Body of pancreas (tissue), 4 donors: ENCODE measurements at regions not wholly inside any gene's neighbourhood (a gene's known extent, or its start where the extent isn't known, plus 50 kb on each side); places are given as distances from the start of the nearest gene placed in this dataset.

ENCODE experiments used
- ATAC-seq: fragments of 150-250 bp; one replicate; pipeline ENCODE4 v1.9.1; 2016
- DNase-seq, 4 donors: peaks; one replicate each; pipeline ENCODE4 v3.0.0-alpha.2; 2019
- H3K27ac ChIP-seq, 4 donors: fragments of 200-600 bp; sonication (generic); 1 replicate in 3 of 4; 2 replicates in 1 of 4; pipeline versions ENCODE4 v1.5.1 to v1.6.1; 2016 to 2019; ENCODE audit warnings: mild to moderate bottlenecking in 1 of 4, mixed read lengths in 1 of 4, moderate library complexity in 1 of 4
- H3K27me3 ChIP-seq, 2 donors: fragments of 200-600 bp; sonication (generic); one replicate each; pipeline ENCODE4 v1.6.0; 2016; ENCODE audit warnings: mild to moderate bottlenecking in 1 of 2
- H3K36me3 ChIP-seq, 2 donors: fragments of 200-600 bp; sonication (generic); replicated peaks in 1 of 2; 2 replicates each; pipeline ENCODE4 v1.5.1; 2016; ENCODE audit warnings: low read depth in 2 of 2; ENCODE audit not compliant: insufficient read depth in 1 of 2
- H3K4me1 ChIP-seq: fragments of 200-600 bp; sonication (generic); one replicate; pipeline ENCODE4 v1.6.0; 2016
- H3K4me3 ChIP-seq, 2 donors: fragments of 200-600 bp; sonication (generic); 1 replicate in 1 of 2; 2 replicates in 1 of 2; pipeline ENCODE4 v1.5.1; 2016 to 2019
- H3K9me3 ChIP-seq, 3 donors: fragments of 200-600 bp; sonication (generic); 1 replicate in 2 of 3; 2 replicates in 1 of 3; pipeline ENCODE4 v1.5.1; 2016
- CTCF ChIP-seq, 7 experiments: fragments of 450-650 bp in 4 of 7; fragments of 200-600 bp in 3 of 7; sonication (generic) in 3 of 7; IDR thresholded peaks; one replicate each; pipeline ENCODE4 v1.5.1; 2016 to 2019; ENCODE audit warnings: antibody characterized with exemption in 7 of 7
- POLR2A ChIP-seq, 3 donors: fragments of 450-650 bp; IDR thresholded peaks; one replicate each; pipeline ENCODE4 v1.6.1; 2016; ENCODE audit warnings: antibody characterized with exemption in 3 of 3, mild to moderate bottlenecking in 2 of 3
- WGBS, 2 donors: methylation state at CpG; one replicate each; pipeline ENCODE4 v1.1.5; 2017; 5-methylcytosine and 5-hydroxymethylcytosine counted together
- intact Hi-C: fragments of 100-400 bp; cut with DNase I; formaldehyde crosslinking; loops from one replicate; pipeline ENCODE4 v1.15.1; 2023

- Histone ChIP-seq H3K4me1 (no peaks in the 10 kb centered on the region), H3K4me3 (no peak overlapping the region), H3K27ac (no peak overlapping the region), H3K27me3 (no peaks in the 10 kb centered on the region), H3K36me3 (no peaks in the 10 kb centered on the region), H3K9me3 (no peaks in the 10 kb centered on the region)
- intact Hi-C loops: no loop called here
- DNase-seq: no peak
- ATAC-seq: no peak
- TF ChIP-seq CTCF (IDR thresholded peaks at IDR 0.05) (no peak), POLR2A (IDR thresholded peaks at IDR 0.05) (no peak)
- WGBS, 2 donors: 81 to 86% methylated on average over 1 of the region's 1 CpG
These were observed 454.8 kb downstream of the CSNK1G3 start for GRCh38 chr5:123966781-123967180.

GRCh38 chr5:123965626-123966025 is 453.6 kb downstream of the CSNK1G3 start:
- 93 to 97% methylated on average over 3 of the region's 3 CpGs for WGBS, 2 donors
- no peaks in the 10 kb centered on the region for H3K36me3 ChIP-seq
- ATAC-seq (no peak), DNase-seq (no peak)
- TF ChIP-seq CTCF (IDR thresholded peaks at IDR 0.05) (no peak), POLR2A (IDR thresholded peaks at IDR 0.05) (no peak)
- no peaks in the 10 kb centered on the region for H3K4me1 ChIP-seq
- no peak overlapping the region for H3K4me3 ChIP-seq
- intact Hi-C loops: no loop called here
- H3K27ac ChIP-seq: no peak overlapping the region
- H3K9me3 ChIP-seq: no peaks in the 10 kb centered on the region
- no peaks in the 10 kb centered on the region for H3K27me3 ChIP-seq

- H3K36me3 ChIP-seq: no peaks in the 10 kb centered on the region
- WGBS, 2 donors: 72 to 84% methylated on average over 1 of the region's 1 CpG
- no peaks in the 10 kb centered on the region for H3K9me3 ChIP-seq
- no peaks in the 10 kb centered on the region for H3K27me3 ChIP-seq
- no peaks in the 10 kb centered on the region for H3K4me1 ChIP-seq
- H3K4me3 ChIP-seq: no peak overlapping the region
- ATAC-seq (no peak), DNase-seq (no peak)
- no peak overlapping the region for H3K27ac ChIP-seq
- TF ChIP-seq CTCF (IDR thresholded peaks at IDR 0.05) (no peak), POLR2A (IDR thresholded peaks at IDR 0.05) (no peak)
- intact Hi-C loops: no loop called here
These were observed 452.9 kb downstream of the CSNK1G3 start for GRCh38 chr5:123964884-123965283.

- WGBS, 2 donors: 79 to 82% methylated on average over 5 of the region's 5 CpGs
- TF ChIP-seq POLR2A (IDR thresholded peaks at IDR 0.05): no peak
- no peak for TF ChIP-seq CTCF (IDR thresholded peaks at IDR 0.05)
- ATAC-seq (no peak), DNase-seq (no peak)
- Histone ChIP-seq H3K9me3 (no peaks in the 10 kb centered on the region), H3K4me3 (no peak overlapping the region), H3K4me1 (no peaks in the 10 kb centered on the region), H3K27me3 (no peaks in the 10 kb centered on the region), H3K36me3 (no peaks in the 10 kb centered on the region), H3K27ac (no peak overlapping the region)
- intact Hi-C loops: no loop called here
These were observed 448.5 kb downstream of the CSNK1G3 start for GRCh38 chr5:123960526-123960925.

- H3K36me3 ChIP-seq: no peaks in the 10 kb centered on the region
- no peaks in the 10 kb centered on the region for H3K4me1 ChIP-seq
- WGBS, 2 donors: 63 to 65% methylated on average over 3 of the region's 3 CpGs
- TF ChIP-seq POLR2A (IDR thresholded peaks at IDR 0.05) (no peak), CTCF (IDR thresholded peaks at IDR 0.05) (no peak)
- intact Hi-C loops: no loop called here
- no peak for ATAC-seq
- no peak overlapping the region for H3K27ac ChIP-seq
- no peaks in the 10 kb centered on the region for H3K27me3 ChIP-seq
- H3K4me3 ChIP-seq: no peak overlapping the region
- H3K9me3 ChIP-seq: no peaks in the 10 kb centered on the region
- peak in 1 of 4 donors; percentile 10 for DNase-seq
These were observed 439.6 kb downstream of the CSNK1G3 start for GRCh38 chr5:123951582-123951977.
